ENCODE measurements at regions not wholly inside any gene's neighbourhood (a gene's known extent, or its start where the extent isn't known, plus 50 kb on each side); places are given as distances from the start of the nearest gene placed in this dataset.

- Histone ChIP-seq H3K4me1 (no peaks in the 10 kb centered on the region), H3K9me3 (peaks cover 0 to 4% (median 0%) of the 10 kb centered on the region in 3 donors), H3K4me3 (no peak overlapping the region), H3K27me3 (peaks cover 0 to 78% of the 10 kb centered on the region in 2 donors), H3K27ac (no peak overlapping the region), H3K36me3 (no peaks in the 10 kb centered on the region)
- TF ChIP-seq, protein P1, sequence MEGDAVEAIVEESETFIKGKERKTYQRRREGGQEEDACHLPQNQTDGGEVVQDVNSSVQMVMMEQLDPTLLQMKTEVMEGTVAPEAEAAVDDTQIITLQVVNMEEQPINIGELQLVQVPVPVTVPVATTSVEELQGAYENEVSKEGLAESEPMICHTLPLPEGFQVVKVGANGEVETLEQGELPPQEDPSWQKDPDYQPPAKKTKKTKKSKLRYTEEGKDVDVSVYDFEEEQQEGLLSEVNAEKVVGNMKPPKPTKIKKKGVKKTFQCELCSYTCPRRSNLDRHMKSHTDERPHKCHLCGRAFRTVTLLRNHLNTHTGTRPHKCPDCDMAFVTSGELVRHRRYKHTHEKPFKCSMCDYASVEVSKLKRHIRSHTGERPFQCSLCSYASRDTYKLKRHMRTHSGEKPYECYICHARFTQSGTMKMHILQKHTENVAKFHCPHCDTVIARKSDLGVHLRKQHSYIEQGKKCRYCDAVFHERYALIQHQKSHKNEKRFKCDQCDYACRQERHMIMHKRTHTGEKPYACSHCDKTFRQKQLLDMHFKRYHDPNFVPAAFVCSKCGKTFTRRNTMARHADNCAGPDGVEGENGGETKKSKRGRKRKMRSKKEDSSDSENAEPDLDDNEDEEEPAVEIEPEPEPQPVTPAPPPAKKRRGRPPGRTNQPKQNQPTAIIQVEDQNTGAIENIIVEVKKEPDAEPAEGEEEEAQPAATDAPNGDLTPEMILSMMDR (IDR thresholded peaks at IDR 0.05), result no peak
- peak in 1 of 2 donors; percentile 64 for DNase-seq
- intact Hi-C loops (cut with DNase I; ENCODE audit: low total_unique reads), result no loop called here
Observed at GRCh38 chr4:1464581-1465171, 58.4 kb upstream of the NKX1-1 start.

- Histone ChIP-seq H3K27ac (no peak overlapping the region), H3K4me1 (no peaks in the 10 kb centered on the region), H3K4me3 (no peak overlapping the region), H3K27me3 (peaks cover 0 to 79% of the 10 kb centered on the region in 2 donors), H3K36me3 (no peaks in the 10 kb centered on the region), H3K9me3 (peaks cover 0 to 4% (median 0%) of the 10 kb centered on the region in 3 donors)
- peak in 1 of 2 donors; percentile 55 for DNase-seq
- TF ChIP-seq, protein P1 (IDR thresholded peaks at IDR 0.05), result no peak
- intact Hi-C loops (cut with DNase I; ENCODE audit: low total_unique reads), result no loop called here
Observed at GRCh38 chr4:1463927-1464540, 57.8 kb upstream of the NKX1-1 start.

GRCh38 chr4:1463088-1463926 is 57.1 kb upstream of the NKX1-1 start:
- intact Hi-C loops (cut with DNase I; ENCODE audit: low total_unique reads), result no loop called here
- TF ChIP-seq, protein P1 (IDR thresholded peaks at IDR 0.05), result no peak
- peak in 1 of 2 donors; percentile 60 for DNase-seq
- Histone ChIP-seq H3K27me3 (peaks cover 0 to 83% of the 10 kb centered on the region in 2 donors), H3K9me3 (peaks cover 0 to 8% (median 0%) of the 10 kb centered on the region in 3 donors), H3K4me3 (no peak overlapping the region), H3K4me1 (no peaks in the 10 kb centered on the region), H3K27ac (no peak overlapping the region), H3K36me3 (no peaks in the 10 kb centered on the region)

GRCh38 chr4:1462768-1463075 is 56.5 kb upstream of the NKX1-1 start:
- Histone ChIP-seq H3K4me3 (no peak overlapping the region), H3K36me3 (no peaks in the 10 kb centered on the region), H3K9me3 (peaks cover 0 to 5% (median 0%) of the 10 kb centered on the region in 3 donors), H3K4me1 (no peaks in the 10 kb centered on the region), H3K27ac (no peak overlapping the region), H3K27me3 (peaks cover 0 to 85% of the 10 kb centered on the region in 2 donors)
- TF ChIP-seq, protein P1 (IDR thresholded peaks at IDR 0.05), result no peak
- intact Hi-C loops (cut with DNase I; ENCODE audit: low total_unique reads), result no loop called here
- DNase-seq, result no peak

GRCh38 chr4:1462009-1462767 is 55.9 kb upstream of the NKX1-1 start:
- Histone ChIP-seq H3K27ac (no peak overlapping the region), H3K4me3 (no peak overlapping the region), H3K9me3 (peaks cover 0 to 4% (median 0%) of the 10 kb centered on the region in 3 donors), H3K27me3 (peaks cover 0 to 85% of the 10 kb centered on the region in 2 donors), H3K4me1 (no peaks in the 10 kb centered on the region), H3K36me3 (no peaks in the 10 kb centered on the region)
- peak in 1 of 2 donors; percentile 53 for DNase-seq
- intact Hi-C loops (cut with DNase I; ENCODE audit: low total_unique reads), result no loop called here
- TF ChIP-seq, protein P1 (IDR thresholded peaks at IDR 0.05), result no peak
